HL-60 (cell line): ENCODE measurements at regions not wholly inside any gene's neighbourhood (a gene's known extent, or its start where the extent isn't known, plus 50 kb on each side); places are given as distances from the start of the nearest gene placed in this dataset.

ENCODE experiments used
- DNase-seq, 2 experiments: peaks; one replicate each; pipeline ENCODE4 v3.0.0-alpha.2; 2010 to 2020; ENCODE audit warnings: low read depth in 1 of 2, low spot score in 1 of 2
- H3K27ac ChIP-seq: fragments of 250-450 bp; sonication (Bioruptor Pico); replicated peaks from 2 replicates; pipeline ENCODE4 v1.5.1; 2020; ENCODE audit warnings: mild to moderate bottlenecking, moderate library complexity
- H3K27me3 ChIP-seq: fragments of 250-450 bp; sonication (Bioruptor Pico); 2 replicates; pipeline ENCODE4 v1.5.1; 2021; ENCODE audit warnings: mild to moderate bottlenecking, moderate library complexity; ENCODE audit not compliant: insufficient read depth, poor library complexity, severe bottlenecking
- H3K4me3 ChIP-seq: replicated peaks from 2 replicates; pipeline ENCODE4 v1.5.1; 2011; ENCODE audit warnings: mild to moderate bottlenecking, control low read depth, low read length; ENCODE audit not compliant: insufficient read depth
- GABPA ChIP-seq: IDR thresholded peaks from 2 replicates; pipeline ENCODE4 v1.6.1; 2012; ENCODE audit warnings: low read depth
- POLR2AphosphoS5 ChIP-seq: IDR thresholded peaks from 2 replicates; pipeline ENCODE4 v1.6.1; 2012; ENCODE audit warnings: low read depth
- SPI1 ChIP-seq: IDR thresholded peaks from 2 replicates; pipeline ENCODE4 v1.6.1; 2012; ENCODE audit warnings: low read depth, mild to moderate bottlenecking, borderline replicate concordance
- TF ChIP-seq, protein P1 (sequence below): IDR thresholded peaks from 2 replicates; pipeline ENCODE4 v1.6.1; 2012; ENCODE audit warnings: low read depth; ENCODE audit not compliant: insufficient replicate concordance
- TF ChIP-seq, protein P2 (sequence below): IDR thresholded peaks from one replicate; pipeline ENCODE4 v1.5.1; 2011; ENCODE audit warnings: low read length, control low read depth, inconsistent platforms; ENCODE audit not compliant: insufficient read depth

DNA sequence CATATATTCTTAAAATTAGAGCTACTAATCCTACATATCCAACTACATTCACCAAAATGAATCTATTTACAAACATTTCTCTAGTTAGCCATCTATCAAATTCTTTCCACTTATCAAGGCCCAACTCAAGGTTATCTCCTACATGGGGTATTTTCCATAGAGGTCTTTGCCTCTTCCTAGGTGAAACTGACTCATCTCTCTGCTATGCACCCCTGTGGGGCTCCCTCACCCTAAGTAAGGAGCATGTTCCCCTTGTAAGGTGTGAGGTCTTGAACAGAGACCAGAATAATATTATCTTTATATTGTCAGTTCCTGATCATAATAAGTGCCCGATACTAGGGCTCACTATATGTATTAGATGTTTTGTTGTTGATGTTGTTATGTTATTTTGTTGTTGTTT lies 74.6 kb upstream of the TSC22D2 start:
- no peak for TF ChIP-seq POLR2AphosphoS5
- TF ChIP-seq GABPA = no peak
- TF ChIP-seq, protein P1, sequence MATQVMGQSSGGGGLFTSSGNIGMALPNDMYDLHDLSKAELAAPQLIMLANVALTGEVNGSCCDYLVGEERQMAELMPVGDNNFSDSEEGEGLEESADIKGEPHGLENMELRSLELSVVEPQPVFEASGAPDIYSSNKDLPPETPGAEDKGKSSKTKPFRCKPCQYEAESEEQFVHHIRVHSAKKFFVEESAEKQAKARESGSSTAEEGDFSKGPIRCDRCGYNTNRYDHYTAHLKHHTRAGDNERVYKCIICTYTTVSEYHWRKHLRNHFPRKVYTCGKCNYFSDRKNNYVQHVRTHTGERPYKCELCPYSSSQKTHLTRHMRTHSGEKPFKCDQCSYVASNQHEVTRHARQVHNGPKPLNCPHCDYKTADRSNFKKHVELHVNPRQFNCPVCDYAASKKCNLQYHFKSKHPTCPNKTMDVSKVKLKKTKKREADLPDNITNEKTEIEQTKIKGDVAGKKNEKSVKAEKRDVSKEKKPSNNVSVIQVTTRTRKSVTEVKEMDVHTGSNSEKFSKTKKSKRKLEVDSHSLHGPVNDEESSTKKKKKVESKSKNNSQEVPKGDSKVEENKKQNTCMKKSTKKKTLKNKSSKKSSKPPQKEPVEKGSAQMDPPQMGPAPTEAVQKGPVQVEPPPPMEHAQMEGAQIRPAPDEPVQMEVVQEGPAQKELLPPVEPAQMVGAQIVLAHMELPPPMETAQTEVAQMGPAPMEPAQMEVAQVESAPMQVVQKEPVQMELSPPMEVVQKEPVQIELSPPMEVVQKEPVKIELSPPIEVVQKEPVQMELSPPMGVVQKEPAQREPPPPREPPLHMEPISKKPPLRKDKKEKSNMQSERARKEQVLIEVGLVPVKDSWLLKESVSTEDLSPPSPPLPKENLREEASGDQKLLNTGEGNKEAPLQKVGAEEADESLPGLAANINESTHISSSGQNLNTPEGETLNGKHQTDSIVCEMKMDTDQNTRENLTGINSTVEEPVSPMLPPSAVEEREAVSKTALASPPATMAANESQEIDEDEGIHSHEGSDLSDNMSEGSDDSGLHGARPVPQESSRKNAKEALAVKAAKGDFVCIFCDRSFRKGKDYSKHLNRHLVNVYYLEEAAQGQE = no peak
- TF ChIP-seq, protein P2, sequence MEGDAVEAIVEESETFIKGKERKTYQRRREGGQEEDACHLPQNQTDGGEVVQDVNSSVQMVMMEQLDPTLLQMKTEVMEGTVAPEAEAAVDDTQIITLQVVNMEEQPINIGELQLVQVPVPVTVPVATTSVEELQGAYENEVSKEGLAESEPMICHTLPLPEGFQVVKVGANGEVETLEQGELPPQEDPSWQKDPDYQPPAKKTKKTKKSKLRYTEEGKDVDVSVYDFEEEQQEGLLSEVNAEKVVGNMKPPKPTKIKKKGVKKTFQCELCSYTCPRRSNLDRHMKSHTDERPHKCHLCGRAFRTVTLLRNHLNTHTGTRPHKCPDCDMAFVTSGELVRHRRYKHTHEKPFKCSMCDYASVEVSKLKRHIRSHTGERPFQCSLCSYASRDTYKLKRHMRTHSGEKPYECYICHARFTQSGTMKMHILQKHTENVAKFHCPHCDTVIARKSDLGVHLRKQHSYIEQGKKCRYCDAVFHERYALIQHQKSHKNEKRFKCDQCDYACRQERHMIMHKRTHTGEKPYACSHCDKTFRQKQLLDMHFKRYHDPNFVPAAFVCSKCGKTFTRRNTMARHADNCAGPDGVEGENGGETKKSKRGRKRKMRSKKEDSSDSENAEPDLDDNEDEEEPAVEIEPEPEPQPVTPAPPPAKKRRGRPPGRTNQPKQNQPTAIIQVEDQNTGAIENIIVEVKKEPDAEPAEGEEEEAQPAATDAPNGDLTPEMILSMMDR = no peak
- TF ChIP-seq SPI1 = no peak
- no peak for DNase-seq
- no peak overlapping the region for H3K27ac ChIP-seq
- no peak overlapping the region for H3K4me3 ChIP-seq
- H3K27me3 ChIP-seq = peaks cover 4% of the 10 kb centered on the region

DNA sequence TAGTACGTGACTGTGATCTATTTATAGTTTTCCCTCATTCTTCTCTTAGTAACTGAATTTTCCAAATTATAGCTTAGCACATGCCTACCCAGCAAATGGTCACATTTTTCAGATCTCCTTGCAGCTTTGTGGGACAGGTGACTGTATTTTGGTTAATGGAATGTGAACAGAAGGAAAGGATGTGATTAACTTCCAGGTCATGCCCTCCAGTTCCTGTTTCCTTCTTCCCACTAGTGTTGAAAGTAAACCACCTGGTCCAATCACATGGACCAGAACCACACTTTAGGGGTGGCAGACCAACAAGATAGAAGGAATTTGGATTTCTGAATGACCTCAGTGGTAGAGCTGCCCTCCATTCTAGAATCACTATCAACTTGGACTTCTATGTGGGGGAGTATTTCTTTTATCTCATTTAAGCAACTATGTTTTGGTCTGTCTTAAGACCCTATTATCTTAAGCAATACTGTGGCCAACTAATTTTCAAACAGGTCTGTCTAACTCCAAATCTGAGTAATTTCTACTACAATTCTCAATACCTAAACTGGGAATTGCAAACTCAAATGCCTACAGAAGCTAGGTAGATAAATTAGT lies 76.0 kb upstream of the TSC22D2 start:
- DNase-seq = no peak
- H3K27me3 ChIP-seq = no peaks in the 10 kb centered on the region
- no peak for TF ChIP-seq POLR2AphosphoS5
- TF ChIP-seq, protein P2 = no peak
- no peak for TF ChIP-seq SPI1
- 0 out of 2 replicates have a peak, but pooled peaks have one; percentile 9 for TF ChIP-seq GABPA
- TF ChIP-seq, protein P1 = no peak
- no peak overlapping the region for H3K27ac ChIP-seq
- H3K4me3 ChIP-seq = no peak overlapping the region

DNA sequence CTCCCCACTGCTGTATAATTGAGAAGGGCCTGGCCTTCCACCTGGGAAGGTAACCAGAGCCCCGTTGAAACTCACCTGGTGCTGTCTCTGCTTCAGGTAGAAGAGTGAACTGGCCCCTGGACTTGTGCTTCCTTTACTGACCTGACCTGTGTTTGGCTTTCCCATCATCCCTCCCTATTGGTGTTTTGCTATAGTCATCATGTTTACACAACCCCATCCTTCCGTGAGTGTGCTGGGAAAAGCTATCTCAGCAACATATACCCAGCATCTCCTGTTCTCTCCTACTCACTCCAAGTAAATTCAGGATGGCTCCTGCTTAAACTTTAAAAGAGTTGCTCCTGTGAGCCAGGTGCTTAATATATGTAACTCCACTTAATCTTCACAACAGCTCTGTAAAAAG lies 77.2 kb upstream of the TSC22D2 start:
- Histone ChIP-seq H3K4me3 (no peak overlapping the region), H3K27me3 (no peaks in the 10 kb centered on the region), H3K27ac (no peak overlapping the region)
- TF ChIP-seq SPI1 (no peak), GABPA (no peak)
- TF ChIP-seq, protein P1 = no peak
- TF ChIP-seq, protein P2 = no peak
- no peak for DNase-seq
